ENCODE measurements at regions not wholly inside any gene's neighbourhood (a gene's known extent, or its start where the extent isn't known, plus 50 kb on each side); places are given as distances from the start of the nearest gene placed in this dataset.

DNA sequence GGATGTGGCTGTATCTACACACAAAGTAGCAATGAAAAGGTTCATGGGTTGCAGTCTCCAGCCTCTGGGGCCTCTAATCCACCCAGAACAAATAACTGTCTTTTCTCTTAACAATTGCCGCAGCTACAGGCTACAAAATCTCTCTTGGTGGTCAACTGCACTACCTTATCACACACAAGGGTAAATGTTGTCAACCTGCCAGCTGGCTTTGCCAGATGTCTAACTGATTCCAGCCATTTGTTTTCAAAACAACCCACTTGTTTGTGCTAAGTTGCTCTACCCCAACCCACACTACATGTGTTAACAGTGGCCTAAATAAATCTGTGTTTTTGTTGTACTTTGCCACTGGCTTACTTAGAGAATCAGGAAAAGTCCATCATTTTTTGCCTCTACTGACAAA, 447.3 kb downstream of the TAFA4 start:
- Histone ChIP-seq H3K9me3 (ENCODE audit: control insufficient read depth, insufficient read depth, low read depth, low read length) (no peaks in the 10 kb centered on the region), H3K9ac (ENCODE audit: insufficient read depth, low read length) (no peak overlapping the region), H3K4me3 (replicated peaks in 1 of 4; ENCODE audit: control extremely low read depth in 1 of 4, insufficient read depth in 1 of 4, low read depth in 3 of 4, low read length in 4 of 4) (no peak overlapping the region), H3K79me2 (ENCODE audit: control insufficient read depth, insufficient read depth, low read length) (no peaks in the 10 kb centered on the region), H3K4me2 (ENCODE audit: extremely low read depth, insufficient read depth, low read length) (no peak overlapping the region), H3K4me1 (ENCODE audit: control insufficient read depth, extremely low read depth, insufficient read depth, low read length) (no peaks in the 10 kb centered on the region), H3K36me3 (ENCODE audit: control insufficient read depth, insufficient read depth, low read length) (no peaks in the 10 kb centered on the region), H3K27ac (ENCODE audit: insufficient read depth, low read length) (no peak overlapping the region), H3K27me3 (ENCODE audit: control insufficient read depth, insufficient read depth, low read length) (no peaks in the 10 kb centered on the region), H2AFZ (ENCODE audit: low read length) (no peak overlapping the region), H4K20me1 (ENCODE audit: control insufficient read depth, extremely low read depth, insufficient read depth, low read length) (no peaks in the 10 kb centered on the region)
- TF ChIP-seq EZH2 (IDR thresholded peaks at IDR 0.05; ENCODE audit: low read length, missing control alignments) (no peak), CTCF (conservative IDR thresholded peaks at IDR 0.05 in 1 of 2, IDR thresholded peaks at IDR 0.05 in 1 of 2; ENCODE audit: low read depth in 1 of 2, low read length in 2 of 2) (no peak)
- DNase-seq (ENCODE audit: low read depth in 2 of 2) = no peak

GRCh38 chr3:68483601-68484000, 448.7 kb downstream of the TAFA4 start:
- no peak overlapping the region for H2AFZ ChIP-seq (ENCODE audit: low read length)
- H4K20me1 ChIP-seq (ENCODE audit: control insufficient read depth, extremely low read depth, insufficient read depth, low read length) = no peaks in the 10 kb centered on the region
- TF ChIP-seq EZH2 (IDR thresholded peaks at IDR 0.05; ENCODE audit: low read length, missing control alignments) = no peak
- no peak for TF ChIP-seq CTCF (conservative IDR thresholded peaks at IDR 0.05 in 1 of 2, IDR thresholded peaks at IDR 0.05 in 1 of 2; ENCODE audit: low read depth in 1 of 2, low read length in 2 of 2)
- H3K9ac ChIP-seq (ENCODE audit: insufficient read depth, low read length) = no peak overlapping the region
- H3K9me3 ChIP-seq (ENCODE audit: control insufficient read depth, insufficient read depth, low read depth, low read length) = no peaks in the 10 kb centered on the region
- H3K79me2 ChIP-seq (ENCODE audit: control insufficient read depth, insufficient read depth, low read length) = no peaks in the 10 kb centered on the region
- H3K4me2 ChIP-seq (ENCODE audit: extremely low read depth, insufficient read depth, low read length) = no peak overlapping the region
- no peaks in the 10 kb centered on the region for H3K36me3 ChIP-seq (ENCODE audit: control insufficient read depth, insufficient read depth, low read length)
- no peak overlapping the region for H3K27ac ChIP-seq (ENCODE audit: insufficient read depth, low read length)
- H3K4me3 ChIP-seq (replicated peaks in 1 of 4; ENCODE audit: control extremely low read depth in 1 of 4, insufficient read depth in 1 of 4, low read depth in 3 of 4, low read length in 4 of 4) = no peak overlapping the region
- no peaks in the 10 kb centered on the region for H3K4me1 ChIP-seq (ENCODE audit: control insufficient read depth, extremely low read depth, insufficient read depth, low read length)
- H3K27me3 ChIP-seq (ENCODE audit: control insufficient read depth, insufficient read depth, low read length) = no peaks in the 10 kb centered on the region
- no peak for DNase-seq (ENCODE audit: low read depth in 2 of 2)

GRCh38 chr3:68483041-68483440, 449.3 kb downstream of the TAFA4 start:
- no peak for TF ChIP-seq CTCF (conservative IDR thresholded peaks at IDR 0.05 in 1 of 2, IDR thresholded peaks at IDR 0.05 in 1 of 2; ENCODE audit: low read depth in 1 of 2, low read length in 2 of 2)
- TF ChIP-seq EZH2 (IDR thresholded peaks at IDR 0.05; ENCODE audit: low read length, missing control alignments) = no peak
- Histone ChIP-seq H4K20me1 (ENCODE audit: control insufficient read depth, extremely low read depth, insufficient read depth, low read length) (no peaks in the 10 kb centered on the region), H3K79me2 (ENCODE audit: control insufficient read depth, insufficient read depth, low read length) (no peaks in the 10 kb centered on the region), H3K4me3 (replicated peaks in 1 of 4; ENCODE audit: control extremely low read depth in 1 of 4, insufficient read depth in 1 of 4, low read depth in 3 of 4, low read length in 4 of 4) (no peak overlapping the region), H3K9me3 (ENCODE audit: control insufficient read depth, insufficient read depth, low read depth, low read length) (no peaks in the 10 kb centered on the region), H3K36me3 (ENCODE audit: control insufficient read depth, insufficient read depth, low read length) (no peaks in the 10 kb centered on the region), H2AFZ (ENCODE audit: low read length) (no peak overlapping the region), H3K27me3 (ENCODE audit: control insufficient read depth, insufficient read depth, low read length) (no peaks in the 10 kb centered on the region), H3K9ac (ENCODE audit: insufficient read depth, low read length) (no peak overlapping the region), H3K27ac (ENCODE audit: insufficient read depth, low read length) (no peak overlapping the region), H3K4me2 (ENCODE audit: extremely low read depth, insufficient read depth, low read length) (no peak overlapping the region), H3K4me1 (ENCODE audit: control insufficient read depth, extremely low read depth, insufficient read depth, low read length) (no peaks in the 10 kb centered on the region)
- DNase-seq (ENCODE audit: low read depth in 2 of 2) = no peak
